ENCODE measurements at regions not wholly inside any gene's neighbourhood (a gene's known extent, or its start where the extent isn't known, plus 50 kb on each side); places are given as distances from the start of the nearest gene placed in this dataset.
A peak's percentile ranks its signal among the peaks of the same experiment; 100 is the strongest.

- Histone ChIP-seq H3K9me3 (peaks cover 0 to 13% (median 0%) of the 10 kb centered on the region in 12 donors), H3K27me3 (no peaks in the 10 kb centered on the region), H3K27ac (no peak overlapping the region), H3K4me3 (no peak overlapping the region), H3K36me3 (no peaks in the 10 kb centered on the region), H3K4me1 (no peaks in the 10 kb centered on the region)
- no peak for ATAC-seq
- intact Hi-C loops (cut with DNase I) = no loop called here
- no peak for DNase-seq
- TF ChIP-seq, protein P1, sequence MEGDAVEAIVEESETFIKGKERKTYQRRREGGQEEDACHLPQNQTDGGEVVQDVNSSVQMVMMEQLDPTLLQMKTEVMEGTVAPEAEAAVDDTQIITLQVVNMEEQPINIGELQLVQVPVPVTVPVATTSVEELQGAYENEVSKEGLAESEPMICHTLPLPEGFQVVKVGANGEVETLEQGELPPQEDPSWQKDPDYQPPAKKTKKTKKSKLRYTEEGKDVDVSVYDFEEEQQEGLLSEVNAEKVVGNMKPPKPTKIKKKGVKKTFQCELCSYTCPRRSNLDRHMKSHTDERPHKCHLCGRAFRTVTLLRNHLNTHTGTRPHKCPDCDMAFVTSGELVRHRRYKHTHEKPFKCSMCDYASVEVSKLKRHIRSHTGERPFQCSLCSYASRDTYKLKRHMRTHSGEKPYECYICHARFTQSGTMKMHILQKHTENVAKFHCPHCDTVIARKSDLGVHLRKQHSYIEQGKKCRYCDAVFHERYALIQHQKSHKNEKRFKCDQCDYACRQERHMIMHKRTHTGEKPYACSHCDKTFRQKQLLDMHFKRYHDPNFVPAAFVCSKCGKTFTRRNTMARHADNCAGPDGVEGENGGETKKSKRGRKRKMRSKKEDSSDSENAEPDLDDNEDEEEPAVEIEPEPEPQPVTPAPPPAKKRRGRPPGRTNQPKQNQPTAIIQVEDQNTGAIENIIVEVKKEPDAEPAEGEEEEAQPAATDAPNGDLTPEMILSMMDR (IDR thresholded peaks at IDR 0.05) = no peak
- no peak for TF ChIP-seq POLR2A (IDR thresholded peaks at IDR 0.05)
These were observed 851.4 kb upstream of the SEL1L start for GRCh38 chr14:82385048-82385447.

GRCh38 chr14:82387699-82388098 lies 854.0 kb upstream of the SEL1L start:
- peak overlapping the region in 1 of 12 donors; percentile 45 for H3K27ac ChIP-seq
- TF ChIP-seq, protein P1 (IDR thresholded peaks at IDR 0.05) = no peak
- no peak for TF ChIP-seq POLR2A (IDR thresholded peaks at IDR 0.05)
- ATAC-seq = peak in 3 of 4 donors; percentile 33 to 67 (median 57)
- no peaks in the 10 kb centered on the region for H3K4me1 ChIP-seq
- DNase-seq = no peak
- WGBS, 4 donors = 87 to 96% (median 92%) methylated on average over 2 of the region's 2 CpGs
- H3K27me3 ChIP-seq = no peaks in the 10 kb centered on the region
- H3K36me3 ChIP-seq = no peaks in the 10 kb centered on the region
- no peak overlapping the region for H3K4me3 ChIP-seq
- intact Hi-C loops (cut with DNase I) = no loop called here
- H3K9me3 ChIP-seq = no peaks in the 10 kb centered on the region

- ATAC-seq (no peak), DNase-seq (no peak)
- Histone ChIP-seq H3K36me3 (no peaks in the 10 kb centered on the region), H3K27me3 (no peaks in the 10 kb centered on the region), H3K4me3 (no peak overlapping the region), H3K9me3 (no peaks in the 10 kb centered on the region), H3K27ac (peak overlapping the region in 1 of 12 donors; percentile 45), H3K4me1 (no peaks in the 10 kb centered on the region)
- WGBS, 4 donors = 59 to 76% (median 65%) methylated on average over 4 of the region's 4 CpGs
- intact Hi-C loops (cut with DNase I) = no loop called here
- no peak for TF ChIP-seq POLR2A (IDR thresholded peaks at IDR 0.05)
- TF ChIP-seq, protein P1 (IDR thresholded peaks at IDR 0.05) = no peak
These were observed 854.8 kb upstream of the SEL1L start for GRCh38 chr14:82388488-82388887.

DNA sequence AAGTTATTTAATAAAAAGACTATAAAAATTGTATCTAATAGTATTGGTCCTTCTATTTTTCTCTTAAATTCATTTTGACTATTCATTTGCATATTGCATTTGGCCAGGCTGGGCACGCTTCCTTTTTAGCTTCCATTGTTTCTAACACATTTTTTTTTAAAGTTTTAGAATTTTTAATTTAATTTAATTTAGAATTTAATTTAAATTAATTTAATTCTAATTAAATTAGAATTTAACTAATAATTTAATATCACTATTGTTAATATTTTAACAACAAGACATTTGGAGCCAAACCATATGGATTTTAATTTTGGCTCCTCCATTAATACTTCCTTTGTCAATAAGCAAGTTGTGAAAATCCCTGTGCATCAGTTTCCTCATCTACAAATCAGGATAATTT lies 856.9 kb upstream of the SEL1L start:
- Histone ChIP-seq H3K27me3 (no peaks in the 10 kb centered on the region), H3K27ac (no peak overlapping the region), H3K36me3 (no peaks in the 10 kb centered on the region), H3K9me3 (no peaks in the 10 kb centered on the region), H3K4me3 (no peak overlapping the region), H3K4me1 (no peaks in the 10 kb centered on the region)
- no peak for ATAC-seq
- no peak for TF ChIP-seq POLR2A (IDR thresholded peaks at IDR 0.05)
- TF ChIP-seq, protein P1 (IDR thresholded peaks at IDR 0.05) = no peak
- intact Hi-C loops (cut with DNase I) = no loop called here
- 78 to 85% (median 79%) methylated on average over 1 of the region's 1 CpG for WGBS, 4 donors
- no peak for DNase-seq
